SK-N-MC (cell line): ENCODE measurements at regions not wholly inside any gene's neighbourhood (a gene's known extent, or its start where the extent isn't known, plus 50 kb on each side); places are given as distances from the start of the nearest gene placed in this dataset.
"Not testable (repeated sequence)": the region's sequence is repeated elsewhere in the genome, so short reads cannot be mapped to it uniquely, and the experiment has no call there.

Experiments used
- DNase-seq: peaks from one replicate; pipeline ENCODE4 v3.0.0-alpha.2; 2011; ENCODE audit warnings: low read depth, low spot score
- H3K27ac ChIP-seq: fragments of 200-600 bp; sonication (generic); 2 replicates; pipeline ENCODE4 v1.5.1; 2016; ENCODE audit warnings: mixed run types
- H3K36me3 ChIP-seq: fragments of 200-600 bp; sonication (generic); 2 replicates; pipeline ENCODE4 v1.6.1; 2017; ENCODE audit warnings: antibody characterized with exemption, low read length, mixed read lengths; ENCODE audit not compliant: insufficient read depth
- H3K4me3 ChIP-seq: fragments of 200-600 bp; sonication (generic); 2 replicates; pipeline ENCODE4 v1.5.1; 2016
- H3K9ac ChIP-seq: fragments of 200-600 bp; sonication (generic); 2 replicates; pipeline ENCODE4 v1.8.0; 2017; ENCODE audit warnings: mixed run types, mixed read lengths; ENCODE audit not compliant: insufficient read length
- H3K9me3 ChIP-seq: fragments of 200-600 bp; sonication (generic); 2 replicates; pipeline ENCODE4 v1.6.1; 2017; ENCODE audit warnings: low read depth, mild to moderate bottlenecking, antibody characterized with exemption, low read length, moderate library complexity, mixed read lengths
- EZH2 ChIP-seq: fragments of 200-600 bp; sonication (generic); IDR thresholded peaks from one replicate; pipeline ENCODE4 v1.6.1; 2017; ENCODE audit warnings: antibody characterized with exemption
- FOXP2 ChIP-seq: optimal IDR thresholded peaks from 2 replicates; pipeline ENCODE3; 2011; ENCODE audit warnings: mild to moderate bottlenecking, moderate library complexity; ENCODE audit not compliant: insufficient read depth; ENCODE audit errors: extremely low read length, control extremely low read depth
- POLR2AphosphoS5 ChIP-seq: IDR thresholded peaks from 2 replicates; pipeline ENCODE4 v1.6.1; 2012; ENCODE audit warnings: mild to moderate bottlenecking, low read depth, low read length, borderline replicate concordance

DNA sequence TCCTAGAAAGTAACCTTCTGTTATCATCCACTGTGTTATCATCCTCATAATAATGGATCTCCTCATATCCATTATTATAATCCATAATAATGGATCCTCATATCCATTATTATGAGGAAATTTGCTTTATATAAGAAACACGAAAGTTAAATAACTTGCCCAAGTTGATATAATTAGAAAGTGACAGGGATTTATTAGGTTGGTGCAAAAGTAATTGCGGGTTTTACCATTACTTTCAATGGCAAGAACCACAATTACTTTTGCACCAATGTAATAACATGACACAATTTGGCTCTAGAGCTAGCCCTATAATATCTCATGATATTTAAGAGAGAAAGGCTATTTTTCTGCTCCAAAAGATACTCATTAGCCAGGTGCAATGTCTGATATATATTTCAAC lies 275.7 kb upstream of the STXBP5 start:
- TF ChIP-seq POLR2AphosphoS5 (no peak), FOXP2 (no peak), EZH2 (no peak)
- Histone ChIP-seq H3K27ac (no peak overlapping the region), H3K9ac (no peak overlapping the region), H3K36me3 (no peaks in the 10 kb centered on the region), H3K9me3 (no peaks in the 10 kb centered on the region), H3K4me3 (no peak overlapping the region)
- DNase-seq, result no peak

DNA sequence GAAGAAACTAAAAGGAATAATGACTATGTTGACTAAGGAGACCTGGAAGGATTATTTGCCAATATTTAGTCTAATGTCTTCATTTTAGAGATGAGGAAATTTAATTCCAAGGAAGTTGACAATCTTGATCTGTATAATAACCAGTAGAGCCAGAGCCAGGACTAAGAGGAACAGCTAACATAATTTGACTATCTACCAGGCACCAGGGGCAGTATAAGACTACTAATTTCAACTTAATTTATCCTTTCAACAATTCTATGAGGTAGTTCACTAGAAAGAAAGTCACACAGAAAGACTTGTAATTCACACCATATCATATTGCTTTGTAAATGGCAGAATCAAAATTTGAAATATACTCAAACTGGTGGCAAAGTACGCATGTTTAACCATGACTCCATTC lies 273.0 kb upstream of the STXBP5 start:
- no peaks in the 10 kb centered on the region for H3K36me3 ChIP-seq
- H3K27ac ChIP-seq, result no peak overlapping the region
- H3K9ac ChIP-seq, result no peak overlapping the region
- TF ChIP-seq POLR2AphosphoS5 (no peak), FOXP2 (no peak), EZH2 (no peak)
- DNase-seq, result no peak
- no peaks in the 10 kb centered on the region for H3K9me3 ChIP-seq
- H3K4me3 ChIP-seq, result no peak overlapping the region

DNA sequence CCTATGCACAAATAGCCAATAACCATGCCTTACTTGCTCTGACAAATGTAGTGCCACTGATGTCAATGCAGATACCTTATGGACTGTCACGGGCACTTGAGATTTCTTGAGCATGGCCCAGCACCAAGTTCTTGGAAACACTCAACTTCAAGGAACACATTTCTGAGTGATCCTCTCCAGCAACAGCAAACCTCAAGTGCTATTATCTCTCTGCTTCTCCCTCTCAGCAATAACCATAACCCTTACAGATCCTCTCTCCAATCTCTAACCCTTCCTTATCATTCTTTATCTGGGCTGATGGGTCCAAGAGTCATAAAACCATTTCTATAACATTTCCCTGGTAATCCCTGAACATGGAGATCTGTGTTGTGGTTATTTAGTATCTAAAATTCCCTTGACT lies 266.9 kb upstream of the STXBP5 start:
- H3K27ac ChIP-seq, result no peak overlapping the region
- no peak overlapping the region for H3K9ac ChIP-seq
- H3K4me3 ChIP-seq, result no peak overlapping the region
- H3K36me3 ChIP-seq, result no peaks in the 10 kb centered on the region
- DNase-seq, result no peak
- H3K9me3 ChIP-seq, result no peaks in the 10 kb centered on the region
- TF ChIP-seq FOXP2 (no peak), POLR2AphosphoS5 (no peak), EZH2 (no peak)

DNA sequence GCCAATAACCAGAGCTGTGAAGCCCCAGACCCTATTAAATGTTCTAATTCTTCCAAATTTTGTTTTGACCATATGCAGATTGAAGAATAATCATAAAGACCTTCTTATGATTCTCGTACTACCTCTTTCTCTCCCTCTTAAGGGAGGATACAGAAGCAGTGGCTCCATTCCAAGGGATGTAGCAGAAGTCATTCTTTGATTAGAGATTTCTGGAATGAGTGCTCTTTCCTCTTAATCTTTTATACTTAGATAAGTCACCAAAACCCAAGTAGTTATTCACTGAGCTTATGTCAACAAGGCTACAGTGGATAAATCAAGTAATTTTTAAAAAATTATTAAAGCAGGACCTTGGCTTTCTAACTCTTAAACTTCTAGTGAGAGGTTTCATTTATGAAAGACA lies 266.0 kb upstream of the STXBP5 start:
- no peaks in the 10 kb centered on the region for H3K9me3 ChIP-seq
- H3K9ac ChIP-seq, result no peak overlapping the region
- TF ChIP-seq EZH2 (no peak), FOXP2 (no peak), POLR2AphosphoS5 (no peak)
- no peak overlapping the region for H3K27ac ChIP-seq
- DNase-seq, result no peak
- H3K4me3 ChIP-seq, result no peak overlapping the region
- H3K36me3 ChIP-seq, result no peaks in the 10 kb centered on the region

DNA sequence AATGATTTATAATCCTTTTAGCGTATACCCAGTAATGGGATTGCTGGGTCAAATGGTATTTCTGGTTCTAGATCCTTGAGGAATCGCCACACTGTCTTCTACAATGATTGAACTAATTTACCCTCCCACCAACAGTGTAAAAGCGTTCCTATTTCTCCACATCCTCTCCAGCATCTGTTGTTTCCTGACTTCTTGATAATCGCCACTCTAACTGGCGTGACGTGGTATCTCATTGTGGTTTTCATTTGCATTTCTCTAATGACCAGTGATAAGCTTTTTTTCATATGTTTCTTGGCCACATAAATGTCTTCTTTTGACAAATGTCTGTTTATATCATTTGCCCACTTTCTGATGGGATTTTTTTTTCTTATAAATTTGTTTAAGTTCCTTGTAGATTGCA lies 264.8 kb upstream of the STXBP5 start:
- not testable (repeated sequence) for H3K9ac ChIP-seq, H3K9me3 ChIP-seq, H3K36me3 ChIP-seq, H3K27ac ChIP-seq, DNase-seq, H3K4me3 ChIP-seq

DNA sequence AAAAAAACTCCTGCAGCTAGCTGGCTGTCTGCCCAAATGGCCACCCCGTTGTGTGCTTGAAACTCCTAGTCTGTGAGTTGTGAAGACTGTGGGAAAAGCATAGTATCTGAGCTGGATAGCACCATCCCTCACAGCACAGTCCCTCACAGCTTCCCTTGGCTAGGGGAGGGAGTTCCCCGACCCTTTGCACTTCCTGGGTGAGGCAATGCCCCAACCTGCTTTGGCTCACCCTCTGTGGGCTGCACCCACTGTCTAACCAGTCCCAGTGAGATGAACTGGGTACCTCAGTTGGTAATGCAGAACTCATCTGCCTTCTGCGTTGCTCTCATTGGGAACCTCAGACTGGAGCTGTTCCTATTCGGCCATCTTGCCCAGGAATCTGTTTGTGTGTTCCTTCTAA lies 260.6 kb upstream of the STXBP5 start:
- no peak for DNase-seq
- Histone ChIP-seq H3K4me3 (no peak overlapping the region), H3K36me3 (no peaks in the 10 kb centered on the region), H3K9ac (no peak overlapping the region), H3K27ac (no peak overlapping the region), H3K9me3 (no peaks in the 10 kb centered on the region)
- TF ChIP-seq EZH2, result no peak

DNA sequence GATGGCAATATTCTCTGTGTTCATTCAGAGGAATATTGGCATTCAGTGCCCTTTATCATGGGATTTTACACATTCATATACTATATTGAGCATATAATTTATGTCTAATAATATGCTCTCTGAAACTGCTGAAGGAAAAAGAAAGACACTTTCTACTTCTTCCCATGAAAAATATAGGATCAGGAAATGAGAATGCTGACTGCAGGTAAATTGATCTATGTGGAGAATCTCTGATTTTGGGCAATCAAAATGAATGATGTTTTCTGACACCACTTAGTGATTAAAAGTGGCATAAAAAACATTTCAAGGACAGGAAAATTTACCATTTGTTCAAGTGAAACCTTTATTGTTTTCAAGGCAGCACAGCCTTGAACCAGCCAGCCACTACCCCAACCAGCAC lies 260.1 kb upstream of the STXBP5 start:
- H3K27ac ChIP-seq, result no peak overlapping the region

DNA sequence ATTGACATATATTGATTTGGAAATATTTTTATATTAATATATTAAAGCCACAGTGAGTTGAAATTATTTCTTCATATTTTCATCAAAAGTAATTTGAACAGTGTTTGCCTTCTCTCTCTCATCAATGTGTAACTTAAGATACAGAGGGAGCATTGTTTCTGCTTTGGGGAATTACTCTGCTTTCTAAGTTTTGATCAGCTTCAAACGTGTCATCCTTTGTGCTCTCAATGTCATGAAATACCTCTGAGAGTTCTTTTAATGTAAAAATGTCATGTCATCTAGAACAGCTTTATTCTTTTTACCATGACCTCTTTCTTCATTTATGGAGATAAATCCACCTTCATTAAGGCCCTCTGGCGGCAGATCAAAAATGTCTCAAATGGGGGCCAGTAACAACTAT lies 259.4 kb upstream of the STXBP5 start:
- H3K4me3 ChIP-seq, result no peak overlapping the region
- DNase-seq, result no peak
- no peak overlapping the region for H3K27ac ChIP-seq
- H3K9me3 ChIP-seq, result no peaks in the 10 kb centered on the region
- TF ChIP-seq FOXP2 (no peak), EZH2 (no peak), POLR2AphosphoS5 (no peak)
- H3K9ac ChIP-seq, result no peak overlapping the region
- H3K36me3 ChIP-seq, result no peaks in the 10 kb centered on the region

More for the DNA sequence above, 260.1 kb upstream of the STXBP5 start:
- H3K4me3 ChIP-seq, result no peak overlapping the region
- no peak for DNase-seq
- H3K36me3 ChIP-seq, result no peaks in the 10 kb centered on the region
- no peaks in the 10 kb centered on the region for H3K9me3 ChIP-seq
- H3K9ac ChIP-seq, result no peak overlapping the region
- TF ChIP-seq EZH2 (no peak), FOXP2 (no peak), POLR2AphosphoS5 (no peak)

DNA sequence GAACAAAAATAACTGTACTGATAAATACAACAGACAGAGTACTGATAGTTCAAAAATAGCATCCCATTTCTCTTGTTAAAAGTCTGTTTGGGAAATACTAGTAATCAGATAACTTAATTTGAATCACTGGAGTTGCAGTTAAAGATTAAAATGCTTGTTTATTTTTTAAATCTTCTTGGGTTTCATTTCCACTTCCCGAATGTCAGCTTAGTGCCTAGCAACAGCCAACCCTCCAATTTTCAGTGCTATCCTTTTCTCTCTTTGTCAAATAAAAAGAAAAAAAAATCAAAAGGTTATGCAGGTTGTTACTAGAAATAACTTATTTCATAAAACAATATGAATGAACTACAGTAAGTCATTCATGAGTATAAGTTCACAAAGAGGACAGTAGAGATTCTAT lies 257.7 kb upstream of the STXBP5 start:
- Histone ChIP-seq H3K27ac (no peak overlapping the region), H3K4me3 (no peak overlapping the region), H3K9me3 (no peaks in the 10 kb centered on the region), H3K36me3 (no peaks in the 10 kb centered on the region), H3K9ac (no peak overlapping the region)
- no peak for DNase-seq
- TF ChIP-seq POLR2AphosphoS5 (no peak), EZH2 (no peak), FOXP2 (no peak)

DNA sequence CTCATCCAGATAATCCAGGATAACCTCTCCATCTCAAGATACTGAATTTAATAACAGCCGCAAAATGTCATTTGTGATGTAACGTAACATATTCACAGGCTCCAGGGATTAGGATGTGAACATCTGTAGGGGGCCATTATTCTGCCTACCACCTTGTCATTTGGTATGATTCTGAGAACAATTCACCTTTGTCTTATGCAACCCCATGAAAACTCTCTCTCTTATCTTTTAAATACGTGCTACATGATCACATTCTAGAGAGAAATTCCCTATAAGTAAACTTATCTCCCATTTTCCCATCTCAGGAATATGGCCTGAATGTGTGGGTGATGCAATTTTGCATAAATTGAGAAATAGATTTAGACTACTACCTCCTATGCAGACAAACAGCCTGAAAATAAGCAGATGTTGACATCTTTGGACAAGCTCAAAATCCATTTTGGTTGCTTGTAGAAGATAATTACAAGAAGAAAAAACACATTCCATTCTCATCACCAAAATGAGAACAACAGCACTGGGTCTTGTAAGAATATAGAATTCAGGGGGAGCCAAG lies 255.4 kb upstream of the STXBP5 start:
- no peak for TF ChIP-seq FOXP2
- TF ChIP-seq POLR2AphosphoS5, result no peak
- no peak for TF ChIP-seq EZH2
- Histone ChIP-seq H3K9ac (no peak overlapping the region), H3K4me3 (no peak overlapping the region), H3K36me3 (no peaks in the 10 kb centered on the region), H3K9me3 (no peaks in the 10 kb centered on the region), H3K27ac (no peak overlapping the region)
- no peak for DNase-seq

DNA sequence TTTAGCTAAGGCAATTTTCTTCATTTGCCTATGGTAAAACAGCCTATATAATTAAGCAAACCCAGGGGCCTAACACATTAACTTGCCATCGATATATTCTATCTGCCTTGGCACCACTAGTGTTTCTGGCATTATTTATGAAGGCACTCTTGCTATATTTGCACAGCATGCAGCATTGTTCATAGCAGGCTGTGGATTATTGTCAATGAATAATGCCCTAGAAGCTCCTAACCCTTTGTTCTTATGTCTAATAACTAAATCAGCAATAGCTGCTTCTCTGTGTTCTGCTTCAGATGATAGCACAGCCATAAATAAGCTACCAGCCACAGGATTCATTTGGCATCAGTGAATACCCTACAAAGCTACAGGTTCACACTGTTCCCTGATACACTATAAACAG lies 254.8 kb upstream of the STXBP5 start:
- no peaks in the 10 kb centered on the region for H3K36me3 ChIP-seq
- DNase-seq, result no peak
- H3K4me3 ChIP-seq, result no peak overlapping the region
- no peak overlapping the region for H3K9ac ChIP-seq
- no peak for TF ChIP-seq EZH2
- TF ChIP-seq FOXP2, result no peak
- TF ChIP-seq POLR2AphosphoS5, result no peak
- no peak overlapping the region for H3K27ac ChIP-seq
- no peaks in the 10 kb centered on the region for H3K9me3 ChIP-seq
